HCT116 (cell line): ENCODE measurements at regions not wholly inside any gene's neighbourhood (a gene's known extent, or its start where the extent isn't known, plus 50 kb on each side); places are given as distances from the start of the nearest gene placed in this dataset.

Experiments
- ATAC-seq: fragments of 200-7000 bp; cut with Tn5 transposase; 2 replicates; pipeline ENCODE4 v1.9.1; 2020; ENCODE audit warnings: mild to moderate bottlenecking, moderate library complexity
- BruUV-seq: library from RNA; stranded (reverse); fragments of 400-500 nt; replicated peaks from 2 replicates; lab custom pipeline; 2021; lab: Mats Ljungman, UMichigan
- CTCF ChIA-PET: fragments of 300-600 bp; sonication (Branson Sonifier 250); formaldehyde crosslinking; loops from one replicate; lab custom pipeline; 2021; ENCODE audit warnings: antibody characterized with exemption; lab: Charles Lee
- POLR2A ChIA-PET: fragments of 300-600, 350-600 bp; sonication (Branson Sonifier 250); formaldehyde crosslinking; loops from one replicate; lab custom pipeline; 2021; ENCODE audit warnings: antibody characterized with exemption; lab: Charles Lee
- RAD21 ChIA-PET, 2 experiments: fragments of 300-600 bp; sonication (Branson Sonifier 250); formaldehyde crosslinking; loops; one replicate each; lab custom pipeline; 2023; ENCODE audit warnings: low total read pairs in 2 of 2; ENCODE audit not compliant: uncharacterized antibody in 2 of 2, unreplicated experiment in 2 of 2, low non-redundant PET in 1 of 2; lab: Charles Lee
- DNase-seq: peaks from one replicate; pipeline ENCODE4 v3.0.0-alpha.2; 2010; ENCODE audit warnings: low read depth, low spot score
- H2AFZ ChIP-seq: fragments of 200-600 bp; shearing (Covaris generic), sonication (generic); 2 replicates; pipeline ENCODE4 v1.6.1; 2017; ENCODE audit warnings: low read depth, mixed run types, mixed read lengths, antibody characterized with exemption, low read length; ENCODE audit not compliant: poor library complexity, severe bottlenecking
- H3K27ac ChIP-seq: 2 replicates; pipeline ENCODE4 v1.5.1; 2012; ENCODE audit warnings: low read depth, low read length
- H3K27me3 ChIP-seq: fragments of 200-600 bp; sonication (generic); 2 replicates; pipeline ENCODE4 v1.6.1; 2016; ENCODE audit warnings: mixed run types, low read length, mixed read lengths; ENCODE audit not compliant: insufficient read depth
- H3K36me3 ChIP-seq, 2 experiments: fragments of 200-500 bp in 1 of 2; fragments of 200-600 bp in 1 of 2; sonication (Bioruptor generic) in 1 of 2; sonication (generic) in 1 of 2; 2 replicates each; pipeline versions ENCODE4 v1.5.1 to v1.6.1; 2014 to 2016; ENCODE audit warnings: low read length in 2 of 2, inconsistent platforms in 1 of 2, mixed read lengths in 1 of 2, mixed run types in 1 of 2; ENCODE audit not compliant: insufficient read depth in 2 of 2, control insufficient read depth in 1 of 2
- H3K4me1 ChIP-seq, 2 experiments: fragments of 200-600 bp in 1 of 2; sonication (generic) in 1 of 2; 2 replicates each; pipeline versions ENCODE4 v1.5.1 to v1.6.1; 2012 to 2017; ENCODE audit warnings: low read length in 2 of 2, inconsistent platforms in 1 of 2, mild to moderate bottlenecking in 1 of 2, mixed read lengths in 1 of 2, mixed run types in 1 of 2, moderate library complexity in 1 of 2; ENCODE audit not compliant: insufficient read depth in 2 of 2, control insufficient read depth in 1 of 2
- H3K4me2 ChIP-seq: fragments of 200-600 bp; sonication (generic); 2 replicates; pipeline ENCODE4 v1.6.1; 2017; ENCODE audit warnings: mixed run types, low read length, mixed read lengths
- H3K4me3 ChIP-seq, 2 experiments: fragments of 200-600 bp in 1 of 2; sonication (generic) in 1 of 2; replicated peaks in 1 of 2; 2 replicates each; pipeline ENCODE4 v1.5.1; 2011 to 2016; ENCODE audit warnings: low read length in 2 of 2, control low read depth in 1 of 2, low read depth in 1 of 2, mild to moderate bottlenecking in 1 of 2, mixed read lengths in 1 of 2, mixed run types in 1 of 2
- H3K79me2 ChIP-seq: fragments of 200-600 bp; sonication (generic); 2 replicates; pipeline ENCODE4 v1.6.1; 2017; ENCODE audit warnings: mild to moderate bottlenecking, mixed run types, low read length, moderate library complexity, mixed read lengths; ENCODE audit not compliant: insufficient read depth
- H3K9ac ChIP-seq: fragments of 200-600 bp; sonication (generic); 2 replicates; pipeline ENCODE4 v1.6.1; 2016; ENCODE audit warnings: low read length, mixed read lengths
- H3K9me2 ChIP-seq: fragments of 200-600 bp; sonication (generic), shearing (Covaris generic); 2 replicates; pipeline ENCODE4 v1.6.1; 2017; ENCODE audit warnings: mixed run types, mild to moderate bottlenecking, moderate library complexity; ENCODE audit not compliant: insufficient read depth
- H3K9me3 ChIP-seq, 2 experiments: fragments of 200-500 bp in 1 of 2; fragments of 200-600 bp in 1 of 2; sonication (Bioruptor generic) in 1 of 2; sonication (generic) in 1 of 2; 2 replicates each; pipeline ENCODE4 v1.6.1; 2014 to 2017; ENCODE audit warnings: low read length in 2 of 2, mixed read lengths in 2 of 2, inconsistent platforms in 1 of 2, low read depth in 1 of 2, mild to moderate bottlenecking in 1 of 2, mixed run types in 1 of 2, moderate library complexity in 1 of 2; ENCODE audit not compliant: control insufficient read depth in 1 of 2, insufficient read depth in 1 of 2
- H4K20me1 ChIP-seq: fragments of 200-600 bp; sonication (generic), shearing (Covaris generic); 2 replicates; pipeline ENCODE4 v1.6.1; 2017; ENCODE audit warnings: mixed run types, mild to moderate bottlenecking, moderate library complexity; ENCODE audit not compliant: insufficient read depth
- CEBPB ChIP-seq: IDR thresholded peaks from 2 replicates; pipeline ENCODE4 v1.6.1; 2012; ENCODE audit warnings: low read depth
- CTCF ChIP-seq, 3 experiments: fragments of 200-600 bp in 1 of 3; sonication (generic) in 1 of 3; IDR thresholded peaks in 2 of 3; conservative IDR thresholded peaks in 1 of 3; 2 replicates each; pipeline ENCODE4 v1.5.1; 2012 to 2017; ENCODE audit warnings: low read depth in 2 of 3, low read length in 2 of 3, antibody characterized with exemption in 1 of 3, borderline replicate concordance in 1 of 3, control low read depth in 1 of 3, mild to moderate bottlenecking in 1 of 3, mixed read lengths in 1 of 3, mixed run types in 1 of 3, moderate library complexity in 1 of 3; ENCODE audit not compliant: insufficient read depth in 1 of 3
- EGR1 ChIP-seq: IDR thresholded peaks from 2 replicates; pipeline ENCODE4 v1.6.1; 2012; ENCODE audit warnings: low read depth
- EZH2 ChIP-seq: fragments of 200-600 bp; sonication (generic); IDR thresholded peaks from 2 replicates; pipeline ENCODE4 v1.6.1; 2017; ENCODE audit warnings: antibody characterized with exemption, mixed run types
- EZH2phosphoT487 ChIP-seq: fragments of 200-600 bp; IDR thresholded peaks from 2 replicates; pipeline ENCODE4 v1.6.1; 2018; ENCODE audit warnings: antibody characterized with exemption, borderline replicate concordance
- JUND ChIP-seq: IDR thresholded peaks from 2 replicates; pipeline ENCODE4 v1.6.1; 2012
- POLR2A ChIP-seq: IDR thresholded peaks from 2 replicates; pipeline ENCODE4 v1.7.0; 2011; ENCODE audit warnings: borderline replicate concordance; ENCODE audit not compliant: insufficient read depth, insufficient read length; ENCODE audit errors: extremely low read depth
- RAD21 ChIP-seq: IDR thresholded peaks from 2 replicates; pipeline ENCODE4 v1.6.1; 2012; ENCODE audit warnings: low read depth, mild to moderate bottlenecking
- REST ChIP-seq: IDR thresholded peaks from 2 replicates; pipeline ENCODE4 v1.6.1; 2012; ENCODE audit warnings: low read depth
- SIN3A ChIP-seq: IDR thresholded peaks from 2 replicates; pipeline ENCODE4 v1.6.1; 2012; ENCODE audit warnings: low read depth
- ZFX ChIP-seq: fragments of 450-650 bp; IDR thresholded peaks from 2 replicates; pipeline ENCODE4 v1.6.1; 2017
- ZNF274 ChIP-seq: fragments of 200-500 bp; sonication (Bioruptor generic); IDR thresholded peaks from 2 replicates; pipeline ENCODE4 v1.6.1; 2014; ENCODE audit warnings: mild to moderate bottlenecking, low read depth, low read length, inconsistent platforms
- intact Hi-C: fragments of 100-400 bp; cut with micrococcal nuclease; formaldehyde crosslinking; loops from 2 replicates; pipeline ENCODE4 v1.10.0; 2022
- TF ChIP-seq, protein P1 (sequence below): IDR thresholded peaks from 2 replicates; pipeline ENCODE4 v1.6.1; 2012

GRCh38 chr2:240213476-240214421 is 73.3 kb upstream of the OTOS start:
- no TSS peak for BruUV-seq
- 0 out of 2 replicates have a peak, but pooled peaks cover 4% of the 10 kb centered on the region for H3K27me3 ChIP-seq
- RAD21 ChIA-PET = no interaction called here
- no peaks in the 10 kb centered on the region for H3K9me2 ChIP-seq
- no peak for ATAC-seq
- no peak for DNase-seq
- POLR2A ChIA-PET = no interaction called here
- intact Hi-C loops = no loop called here
- H3K79me2 ChIP-seq = no peaks in the 10 kb centered on the region
- H3K4me3 ChIP-seq = no peak overlapping the region
- TF ChIP-seq EGR1 (no peak), CEBPB (no peak), JUND (no peak), EZH2phosphoT487 (no peak), EZH2 (no peak), REST (no peak), RAD21 (no peak), POLR2A (no peak), ZNF274 (no peak), SIN3A (no peak), ZFX (no peak), CTCF (IDR thresholded peaks at IDR 0.05 in 2 of 3, conservative IDR thresholded peaks at IDR 0.05 in 1 of 3; ENCODE audit: borderline replicate concordance in 1 of 3, insufficient read depth in 1 of 3, low read depth in 2 of 3, low read length in 2 of 3) (no peak)
- TF ChIP-seq, protein P1, sequence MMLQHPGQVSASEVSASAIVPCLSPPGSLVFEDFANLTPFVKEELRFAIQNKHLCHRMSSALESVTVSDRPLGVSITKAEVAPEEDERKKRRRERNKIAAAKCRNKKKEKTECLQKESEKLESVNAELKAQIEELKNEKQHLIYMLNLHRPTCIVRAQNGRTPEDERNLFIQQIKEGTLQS = no peak
- no peak overlapping the region for H2AFZ ChIP-seq
- H3K9ac ChIP-seq = no peak overlapping the region
- H3K9me3 ChIP-seq = no peaks in the 10 kb centered on the region
- CTCF ChIA-PET = interaction anchor here (1.5 kb wide), 1 partner anchor 19 kb away, joined by 4 read pairs; no protein-coding TSS in a partner anchor
- H3K4me1 ChIP-seq = peaks cover 0 to 7% of the 10 kb centered on the region in 2 experiments; a peak in 1 of 4 replicates
- no peaks in the 10 kb centered on the region for H4K20me1 ChIP-seq
- H3K4me2 ChIP-seq = no peak overlapping the region
- no peaks in the 10 kb centered on the region for H3K36me3 ChIP-seq
- no peak overlapping the region for H3K27ac ChIP-seq
